Gastrocnemius medialis (tissue), 4 donors: ENCODE measurements at regions not wholly inside any gene's neighbourhood (a gene's known extent, or its start where the extent isn't known, plus 50 kb on each side); places are given as distances from the start of the nearest gene placed in this dataset.

Experiments
- POLR2A ChIP-seq, 2 donors: fragments of 450-650 bp; IDR thresholded peaks; one replicate each; pipeline ENCODE4 v1.6.1; 2017; ENCODE audit warnings: antibody characterized with exemption in 2 of 2, mild to moderate bottlenecking in 2 of 2, moderate library complexity in 2 of 2
- TF ChIP-seq, protein P1 (sequence below), 5 experiments: fragments of 450-650 bp in 3 of 5; fragments of 200-600 bp in 2 of 5; sonication (generic) in 2 of 5; IDR thresholded peaks in 4 of 5; conservative IDR thresholded peaks in 1 of 5; 1 replicate in 4 of 5; 2 replicates in 1 of 5; pipeline ENCODE4 v1.5.1; 2016 to 2019; ENCODE audit warnings: antibody characterized with exemption in 5 of 5, mild to moderate bottlenecking in 3 of 5, moderate library complexity in 3 of 5

DNA sequence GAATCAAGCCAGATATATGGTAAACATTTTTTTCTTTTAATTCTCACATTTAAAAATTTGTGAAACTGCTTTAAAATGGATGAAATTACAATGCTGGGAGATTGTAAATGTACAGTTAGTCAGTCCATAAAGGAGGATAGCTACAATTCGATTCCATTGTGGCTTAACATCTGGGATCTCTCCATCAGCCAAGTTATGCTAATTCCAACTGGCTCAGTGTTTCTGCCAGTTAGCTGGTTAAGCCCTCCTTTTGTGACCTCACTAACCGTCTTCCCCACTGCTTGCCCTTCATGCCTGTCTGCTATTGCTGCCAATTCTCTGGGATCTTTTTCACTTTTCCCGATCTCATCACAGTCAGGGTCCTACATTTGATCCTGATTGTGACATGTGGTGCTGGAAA is 1347.6 kb downstream of the CDH11 start:
- TF ChIP-seq, protein P1, sequence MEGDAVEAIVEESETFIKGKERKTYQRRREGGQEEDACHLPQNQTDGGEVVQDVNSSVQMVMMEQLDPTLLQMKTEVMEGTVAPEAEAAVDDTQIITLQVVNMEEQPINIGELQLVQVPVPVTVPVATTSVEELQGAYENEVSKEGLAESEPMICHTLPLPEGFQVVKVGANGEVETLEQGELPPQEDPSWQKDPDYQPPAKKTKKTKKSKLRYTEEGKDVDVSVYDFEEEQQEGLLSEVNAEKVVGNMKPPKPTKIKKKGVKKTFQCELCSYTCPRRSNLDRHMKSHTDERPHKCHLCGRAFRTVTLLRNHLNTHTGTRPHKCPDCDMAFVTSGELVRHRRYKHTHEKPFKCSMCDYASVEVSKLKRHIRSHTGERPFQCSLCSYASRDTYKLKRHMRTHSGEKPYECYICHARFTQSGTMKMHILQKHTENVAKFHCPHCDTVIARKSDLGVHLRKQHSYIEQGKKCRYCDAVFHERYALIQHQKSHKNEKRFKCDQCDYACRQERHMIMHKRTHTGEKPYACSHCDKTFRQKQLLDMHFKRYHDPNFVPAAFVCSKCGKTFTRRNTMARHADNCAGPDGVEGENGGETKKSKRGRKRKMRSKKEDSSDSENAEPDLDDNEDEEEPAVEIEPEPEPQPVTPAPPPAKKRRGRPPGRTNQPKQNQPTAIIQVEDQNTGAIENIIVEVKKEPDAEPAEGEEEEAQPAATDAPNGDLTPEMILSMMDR (IDR thresholded peaks at IDR 0.05 in 4 of 5, conservative IDR thresholded peaks at IDR 0.05 in 1 of 5), result no peak
- no peak for TF ChIP-seq POLR2A (IDR thresholded peaks at IDR 0.05)
